Right lobe of liver (tissue), 4 donors: ENCODE measurements at regions not wholly inside any gene's neighbourhood (a gene's known extent, or its start where the extent isn't known, plus 50 kb on each side); places are given as distances from the start of the nearest gene placed in this dataset.

Experiments used
- POLR2A ChIP-seq: fragments of 450-650 bp; IDR thresholded peaks from one replicate; pipeline ENCODE4 v1.6.1; 2017; ENCODE audit warnings: antibody characterized with exemption, mild to moderate bottlenecking
- TF ChIP-seq, protein P1 (sequence below), 4 donors: fragments of 200-600 bp in 3 of 4; fragments of 450-650 bp in 1 of 4; IDR thresholded peaks; one replicate each; pipeline versions ENCODE4 v1.5.1 to v1.8.0; 2016 to 2022; ENCODE audit warnings: antibody characterized with exemption in 4 of 4, mild to moderate bottlenecking in 2 of 4
- donor health status: DM: no; HTN: no; CAD: no.
- donor health status: DM: no; HTN: no; CAD: no.
- donor health status: DM: no; HTN: yes; CAD: no.

GRCh38 chr3:88987776-88988175 lies 119.6 kb upstream of the EPHA3 start:
- TF ChIP-seq, protein P1, sequence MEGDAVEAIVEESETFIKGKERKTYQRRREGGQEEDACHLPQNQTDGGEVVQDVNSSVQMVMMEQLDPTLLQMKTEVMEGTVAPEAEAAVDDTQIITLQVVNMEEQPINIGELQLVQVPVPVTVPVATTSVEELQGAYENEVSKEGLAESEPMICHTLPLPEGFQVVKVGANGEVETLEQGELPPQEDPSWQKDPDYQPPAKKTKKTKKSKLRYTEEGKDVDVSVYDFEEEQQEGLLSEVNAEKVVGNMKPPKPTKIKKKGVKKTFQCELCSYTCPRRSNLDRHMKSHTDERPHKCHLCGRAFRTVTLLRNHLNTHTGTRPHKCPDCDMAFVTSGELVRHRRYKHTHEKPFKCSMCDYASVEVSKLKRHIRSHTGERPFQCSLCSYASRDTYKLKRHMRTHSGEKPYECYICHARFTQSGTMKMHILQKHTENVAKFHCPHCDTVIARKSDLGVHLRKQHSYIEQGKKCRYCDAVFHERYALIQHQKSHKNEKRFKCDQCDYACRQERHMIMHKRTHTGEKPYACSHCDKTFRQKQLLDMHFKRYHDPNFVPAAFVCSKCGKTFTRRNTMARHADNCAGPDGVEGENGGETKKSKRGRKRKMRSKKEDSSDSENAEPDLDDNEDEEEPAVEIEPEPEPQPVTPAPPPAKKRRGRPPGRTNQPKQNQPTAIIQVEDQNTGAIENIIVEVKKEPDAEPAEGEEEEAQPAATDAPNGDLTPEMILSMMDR (IDR thresholded peaks at IDR 0.05): no peak
- no peak for TF ChIP-seq POLR2A
